ENCODE measurements at regions not wholly inside any gene's neighbourhood (a gene's known extent, or its start where the extent isn't known, plus 50 kb on each side); places are given as distances from the start of the nearest gene placed in this dataset.
"Not testable (repeated sequence)": the region's sequence is repeated elsewhere in the genome, so short reads cannot be mapped to it uniquely, and the experiment has no call there.

DNA sequence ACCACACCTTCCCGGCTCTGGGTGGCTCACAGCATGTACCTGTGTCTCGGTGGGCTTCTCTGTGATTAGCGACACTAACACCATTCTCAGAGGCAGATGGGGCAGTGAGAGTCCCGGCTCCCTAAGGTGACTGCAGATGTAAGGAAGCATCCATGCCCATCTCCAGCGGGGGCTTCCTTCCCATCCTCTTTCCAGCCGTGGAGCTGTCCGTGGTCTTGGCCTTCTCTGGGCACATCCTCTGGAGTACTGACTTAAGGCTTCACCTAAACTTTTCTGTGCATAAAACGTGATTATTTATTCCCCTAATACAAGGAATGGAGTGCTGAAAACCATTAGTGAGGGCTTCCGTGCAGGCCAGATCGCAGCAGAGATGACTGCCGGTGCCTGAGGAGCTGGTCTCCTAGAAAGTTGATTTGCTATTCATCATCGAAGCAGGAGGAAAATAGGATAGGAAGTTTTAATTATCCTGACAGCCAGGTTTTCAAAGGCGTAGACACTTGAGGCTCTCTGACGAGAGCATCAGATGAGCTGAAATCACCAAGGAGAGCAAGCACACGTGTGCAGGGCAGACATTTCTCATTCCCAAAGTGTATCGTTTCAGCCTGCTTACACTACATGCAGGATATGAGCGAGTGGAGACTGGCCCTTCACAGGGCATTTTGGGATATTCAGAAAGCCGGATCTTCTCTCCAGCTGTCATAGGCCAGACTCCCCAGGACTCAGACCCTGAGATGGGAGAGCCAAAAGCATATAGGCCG, 186.1 kb upstream of the SALL3 start:
- no peak for DNase-seq (ENCODE audit: low read depth)
- H3K4me3 ChIP-seq (ENCODE audit: low read length) = no peak overlapping the region
- TF ChIP-seq CTCF (conservative IDR thresholded peaks at IDR 0.05; ENCODE audit: low read length) = no peak

DNA sequence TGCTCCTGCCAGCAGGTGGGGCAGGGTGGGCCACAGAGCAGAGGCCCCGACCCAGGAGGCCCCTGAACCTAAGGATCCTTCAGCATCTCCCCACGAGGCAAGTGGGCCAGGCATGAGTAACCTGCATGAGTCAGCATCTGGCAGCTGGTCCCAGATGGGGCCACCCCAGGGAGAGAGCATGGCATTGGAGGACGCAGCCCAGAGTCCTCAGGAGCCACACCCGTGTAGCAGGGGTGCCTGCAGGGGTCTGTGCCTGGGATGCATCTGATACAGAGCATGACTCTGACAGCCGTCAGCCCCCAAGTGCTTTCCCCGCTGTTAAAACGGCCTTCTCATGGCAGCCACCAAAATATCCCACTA, 185.6 kb upstream of the SALL3 start:
- no peak for TF ChIP-seq CTCF (conservative IDR thresholded peaks at IDR 0.05; ENCODE audit: low read length)
- no peak overlapping the region for H3K4me3 ChIP-seq (ENCODE audit: low read length)
- no peak for DNase-seq (ENCODE audit: low read depth)

DNA sequence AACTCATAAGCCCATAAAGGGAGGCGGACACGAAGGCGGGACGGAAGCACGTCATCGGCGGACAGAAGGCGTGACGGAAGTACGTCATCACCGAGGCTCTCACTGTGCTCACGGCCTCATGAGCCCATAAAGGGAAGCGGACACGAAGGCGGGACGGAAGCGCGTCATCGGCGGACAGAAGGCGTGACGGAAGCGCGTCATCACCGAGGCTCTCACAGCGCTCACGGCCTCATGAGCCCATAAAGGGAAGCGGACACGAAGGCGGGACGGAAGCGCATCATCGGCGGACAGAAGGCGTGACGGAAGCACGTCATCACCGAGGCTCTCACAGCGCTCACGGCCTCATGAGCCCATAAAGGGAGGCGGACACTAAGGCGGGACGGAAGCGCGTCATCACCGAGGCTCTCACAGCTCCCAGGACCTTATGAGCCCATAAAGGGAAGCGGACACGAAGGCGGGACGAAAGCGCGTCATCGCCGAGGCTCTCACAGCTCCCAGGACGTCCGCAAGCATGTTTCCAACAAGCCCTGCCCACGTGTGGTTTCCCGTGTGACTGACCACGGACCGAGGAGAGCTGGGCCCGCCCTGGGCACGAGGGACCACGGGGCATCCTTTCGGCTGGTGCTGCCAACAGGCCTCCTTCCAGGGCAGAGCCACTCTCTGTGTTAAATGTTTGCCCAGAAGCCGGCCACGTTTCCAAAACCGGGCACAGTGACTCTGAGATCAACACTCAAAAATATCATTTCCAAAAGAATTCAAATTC, 182.7 kb upstream of the SALL3 start:
- no peak for DNase-seq (ENCODE audit: low read depth)
- no peak for TF ChIP-seq CTCF (conservative IDR thresholded peaks at IDR 0.05; ENCODE audit: low read length)
- no peak overlapping the region for H3K4me3 ChIP-seq (ENCODE audit: low read length)

DNA sequence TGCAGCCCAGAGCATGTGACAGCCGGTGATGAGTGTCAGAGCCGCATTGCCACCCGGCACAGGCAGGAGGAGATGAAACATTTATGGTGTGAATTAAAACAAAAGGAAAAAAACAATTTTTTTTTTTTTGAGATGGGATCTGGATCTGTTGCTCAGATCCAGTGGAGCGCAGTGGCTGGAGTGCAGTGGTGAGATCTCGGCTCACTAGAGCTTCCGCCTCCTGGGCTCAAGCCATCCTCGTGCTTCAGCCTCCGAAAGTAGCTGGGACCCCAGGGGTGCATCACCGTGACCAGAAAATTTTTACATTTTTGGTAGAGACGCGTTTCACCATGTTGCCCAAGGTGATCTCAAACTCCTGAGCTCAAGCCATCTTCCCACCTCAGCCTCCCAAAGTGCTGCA, 182.1 kb upstream of the SALL3 start:
- H3K4me3 ChIP-seq (ENCODE audit: low read length) = no peak overlapping the region
- DNase-seq (ENCODE audit: low read depth) = no peak
- no peak for TF ChIP-seq CTCF (conservative IDR thresholded peaks at IDR 0.05; ENCODE audit: low read length)

DNA sequence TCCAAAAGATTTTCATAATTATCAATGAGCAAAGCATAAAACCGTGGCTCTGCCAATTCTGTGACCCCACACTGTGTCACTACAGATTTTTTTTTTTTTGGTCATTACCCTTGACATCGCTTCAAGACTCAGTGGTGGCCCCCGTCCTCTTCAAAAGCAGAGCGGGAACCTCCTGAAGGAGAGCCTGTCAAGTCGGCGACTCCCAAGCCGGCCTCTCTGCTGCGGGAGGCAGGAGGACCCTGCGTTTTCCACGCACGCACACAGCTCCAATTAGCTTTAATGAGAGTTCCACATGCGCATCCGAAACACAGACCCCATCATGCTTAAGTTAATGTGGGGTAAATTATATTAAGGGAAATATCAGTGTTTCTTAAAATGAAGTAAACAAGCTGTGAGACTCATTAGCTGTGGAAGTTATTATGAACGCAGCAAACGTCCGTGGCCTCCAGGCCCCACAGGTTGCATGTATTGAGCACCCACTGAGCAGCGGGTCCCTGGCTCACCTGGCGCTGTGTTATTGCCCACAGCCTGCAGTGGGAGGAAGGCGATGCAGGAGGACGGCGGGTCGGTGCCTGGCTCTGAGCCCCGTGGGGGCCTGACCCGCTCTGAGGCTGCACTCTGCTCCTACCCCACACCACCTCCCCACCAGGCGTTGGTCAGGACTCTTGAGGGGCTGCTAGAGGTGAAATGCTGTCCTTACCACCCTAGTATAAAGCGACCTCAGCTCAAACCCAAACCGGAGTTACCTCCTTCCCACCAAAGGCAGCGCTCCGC, 181.0 kb upstream of the SALL3 start:
- TF ChIP-seq CTCF (conservative IDR thresholded peaks at IDR 0.05; ENCODE audit: low read length) = no peak
- H3K4me3 ChIP-seq (ENCODE audit: low read length) = no peak overlapping the region
- no peak for DNase-seq (ENCODE audit: low read depth)

DNA sequence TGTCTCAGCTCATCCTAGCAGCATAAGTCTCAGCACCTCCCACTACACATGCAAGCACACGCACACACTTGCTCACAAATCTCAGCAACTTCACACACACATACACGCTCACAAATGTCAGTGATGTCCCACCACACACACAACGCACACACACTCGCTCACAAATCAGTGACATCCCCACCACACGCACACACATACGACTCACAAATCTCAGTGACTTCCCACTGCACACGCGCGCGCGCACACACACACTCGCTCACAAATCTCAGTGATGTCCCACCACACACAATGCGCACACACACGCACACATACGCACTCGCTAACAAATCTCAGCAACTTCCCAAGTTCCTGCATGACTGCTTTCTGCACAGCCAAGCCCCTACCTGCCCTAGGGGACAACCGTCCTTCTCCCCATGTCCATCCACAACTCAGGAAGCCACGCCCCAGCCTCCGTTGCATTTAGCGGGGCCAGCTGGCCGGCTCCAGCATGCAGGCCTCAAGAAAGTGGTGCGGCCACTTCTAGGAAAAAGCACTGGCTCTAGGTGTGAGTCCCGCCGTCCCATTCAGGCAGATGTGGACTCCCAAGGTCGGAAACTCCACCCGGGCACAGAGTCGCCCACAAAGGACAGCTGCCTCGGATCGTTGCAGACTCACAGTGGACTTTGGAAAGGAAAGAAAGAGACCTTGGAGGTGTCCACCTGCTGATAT, 180.1 kb upstream of the SALL3 start:
- no peak overlapping the region for H3K4me3 ChIP-seq (ENCODE audit: low read length)
- no peak for DNase-seq (ENCODE audit: low read depth)
- no peak for TF ChIP-seq CTCF (conservative IDR thresholded peaks at IDR 0.05; ENCODE audit: low read length)

GRCh38 chr18:78800102-78800851, 179.3 kb upstream of the SALL3 start:
- not testable (repeated sequence) for DNase-seq (ENCODE audit: low read depth)

More at GRCh38 chr18:78800102-78800851, 179.3 kb upstream of the SALL3 start:
- not testable (repeated sequence) for H3K4me3 ChIP-seq (ENCODE audit: low read length)

Data from AG10803 (cell line).